ENCODE measurements at regions not wholly inside any gene's neighbourhood (a gene's known extent, or its start where the extent isn't known, plus 50 kb on each side); places are given as distances from the start of the nearest gene placed in this dataset.

DNA sequence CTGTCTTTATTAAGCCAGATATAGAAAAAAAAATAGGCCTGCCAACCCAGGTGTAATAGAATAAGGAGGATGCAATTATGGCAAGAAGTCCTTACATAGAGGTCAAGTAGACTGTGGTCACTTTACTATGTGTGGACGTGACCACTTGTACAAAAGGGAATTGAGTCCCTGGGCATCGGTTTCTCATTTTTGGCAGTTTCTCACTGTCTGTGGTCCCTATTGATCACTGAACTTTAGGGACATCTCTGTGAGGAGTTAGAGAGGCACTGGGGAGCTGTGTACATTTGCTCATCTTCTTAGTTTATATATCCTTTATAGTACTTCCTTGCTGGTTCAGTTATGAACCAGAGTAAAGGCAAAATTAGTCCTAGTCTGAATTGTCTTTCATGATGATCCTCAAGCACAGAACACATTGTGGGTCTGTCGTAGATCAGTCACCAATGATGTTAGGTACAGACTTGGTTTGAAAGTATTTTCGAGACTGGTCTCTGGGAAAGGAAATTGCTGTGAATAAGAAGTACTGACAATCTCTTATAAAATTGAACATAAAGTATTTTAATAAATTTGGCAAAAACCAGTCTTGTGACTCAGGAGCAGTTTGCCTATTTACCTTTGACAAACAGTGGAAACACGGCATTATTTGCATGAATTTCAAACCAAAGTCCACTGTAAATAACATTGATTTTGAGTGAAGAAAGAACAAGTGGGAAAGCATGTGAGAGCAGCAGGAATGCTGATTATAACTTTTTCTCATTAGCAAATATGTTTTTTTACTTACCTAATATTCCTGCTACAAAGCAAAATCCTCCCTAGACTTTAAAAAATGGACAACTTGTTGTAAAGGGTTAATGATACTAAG lies 218.9 kb upstream of the DPH6 start:
- Histone ChIP-seq H3K4me3 (ENCODE audit: low read length in 2 of 2) (no peak overlapping the region), H3K9me3 (replicated peaks in 1 of 2; ENCODE audit: control insufficient read depth in 2 of 2, insufficient read depth in 1 of 2, low read depth in 1 of 2, low read length in 2 of 2) (no peaks in the 10 kb centered on the region), H3K4me2 (ENCODE audit: insufficient read depth, low read length, poor library complexity, severe bottlenecking) (no peak overlapping the region), H4K91ac (ENCODE audit: low read depth, low read length, poor library complexity) (no peak overlapping the region), H3K14ac (ENCODE audit: low read length) (no peak overlapping the region), H2BK12ac (ENCODE audit: low read length) (no peak overlapping the region), H3K27me3 (ENCODE audit: control insufficient read depth in 3 of 3, insufficient read depth in 3 of 3, low read depth in 1 of 3, low read length in 3 of 3) (no peaks in the 10 kb centered on the region), H3K9ac (ENCODE audit: low read depth, low read length, poor library complexity) (no peak overlapping the region), H3K18ac (ENCODE audit: low read length) (no peak overlapping the region), H3K27ac (replicated peaks; ENCODE audit: low read length) (no peak overlapping the region), H2BK120ac (ENCODE audit: low read depth, low read length) (no peak overlapping the region), H3K23ac (ENCODE audit: low read depth, low read length, poor library complexity) (no peak overlapping the region), H2BK15ac (ENCODE audit: low read length) (no peak overlapping the region), H3K79me1 (ENCODE audit: low read depth, low read length) (no peaks in the 10 kb centered on the region), H3K4ac (ENCODE audit: low read length) (no peak overlapping the region), H2AK5ac (ENCODE audit: low read depth, low read length) (no peak overlapping the region), H2BK5ac (ENCODE audit: low read length) (no peak overlapping the region), H2AFZ (ENCODE audit: low read length) (no peak overlapping the region), H3K36me3 (replicated peaks in 1 of 2; ENCODE audit: control insufficient read depth in 2 of 2, insufficient read depth in 2 of 2, low read length in 2 of 2) (no peaks in the 10 kb centered on the region), H4K8ac (ENCODE audit: low read depth, low read length) (no peak overlapping the region), H3K4me1 (ENCODE audit: control insufficient read depth in 2 of 2, insufficient read depth in 1 of 2, low read depth in 1 of 2, low read length in 2 of 2) (no peaks in the 10 kb centered on the region)
- no peak for DNase-seq (ENCODE audit: low spot score)
- no CpG with 5 or more reads among the region's 5 CpGs for WGBS, 2 donors (ENCODE audit: extremely low coverage in 2 of 2, insufficient read length in 2 of 2, insufficient replicate concordance in 1 of 2)

GRCh38 chr15:35768949-35769348 lies 223.0 kb upstream of the DPH6 start:
- Histone ChIP-seq H3K18ac (ENCODE audit: low read length) (no peak overlapping the region), H3K4ac (ENCODE audit: low read length) (no peak overlapping the region), H2BK12ac (ENCODE audit: low read length) (no peak overlapping the region), H2BK120ac (ENCODE audit: low read depth, low read length) (no peak overlapping the region), H2BK15ac (ENCODE audit: low read length) (no peak overlapping the region), H4K91ac (ENCODE audit: low read depth, low read length, poor library complexity) (no peak overlapping the region), H3K9me3 (replicated peaks in 1 of 2; ENCODE audit: control insufficient read depth in 2 of 2, insufficient read depth in 1 of 2, low read depth in 1 of 2, low read length in 2 of 2) (no peaks in the 10 kb centered on the region), H3K4me3 (ENCODE audit: low read length in 2 of 2) (no peak overlapping the region), H2BK5ac (ENCODE audit: low read length) (no peak overlapping the region), H3K79me1 (ENCODE audit: low read depth, low read length) (no peaks in the 10 kb centered on the region), H3K14ac (ENCODE audit: low read length) (no peak overlapping the region), H3K9ac (ENCODE audit: low read depth, low read length, poor library complexity) (no peak overlapping the region), H2AFZ (ENCODE audit: low read length) (no peak overlapping the region), H4K8ac (ENCODE audit: low read depth, low read length) (no peak overlapping the region), H3K27me3 (ENCODE audit: control insufficient read depth in 3 of 3, insufficient read depth in 3 of 3, low read depth in 1 of 3, low read length in 3 of 3) (no peaks in the 10 kb centered on the region), H3K36me3 (replicated peaks in 1 of 2; ENCODE audit: control insufficient read depth in 2 of 2, insufficient read depth in 2 of 2, low read length in 2 of 2) (no peaks in the 10 kb centered on the region), H3K23ac (ENCODE audit: low read depth, low read length, poor library complexity) (no peak overlapping the region), H3K4me2 (ENCODE audit: insufficient read depth, low read length, poor library complexity, severe bottlenecking) (no peak overlapping the region), H3K4me1 (ENCODE audit: control insufficient read depth in 2 of 2, insufficient read depth in 1 of 2, low read depth in 1 of 2, low read length in 2 of 2) (peaks cover 0 to 4% of the 10 kb centered on the region in 2 donors), H2AK5ac (ENCODE audit: low read depth, low read length) (no peak overlapping the region), H3K27ac (replicated peaks; ENCODE audit: low read length) (no peak overlapping the region)
- DNase-seq (ENCODE audit: low spot score) = no peak
- WGBS, 2 donors (ENCODE audit: extremely low coverage in 2 of 2, insufficient read length in 2 of 2, insufficient replicate concordance in 1 of 2) = no CpG with 5 or more reads among the region's 1 CpG

DNA sequence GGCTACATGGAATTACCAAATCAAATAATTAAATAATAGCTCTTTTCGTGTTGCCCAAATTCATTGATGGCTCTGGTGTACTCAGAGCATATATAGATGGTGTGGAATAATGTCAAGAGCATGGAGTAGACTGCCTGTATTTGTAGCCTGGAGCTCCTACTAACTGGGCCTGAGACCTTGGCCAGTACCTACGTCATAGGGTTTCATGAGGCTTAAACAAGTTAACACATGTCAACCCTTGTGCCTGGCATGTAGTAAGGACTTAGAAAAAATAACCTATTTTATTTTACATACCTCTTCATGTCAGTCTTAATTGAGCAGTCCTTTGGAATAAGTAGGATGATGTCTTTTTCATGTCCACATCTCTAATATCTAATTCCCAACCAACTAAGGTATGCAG lies 223.7 kb upstream of the DPH6 start:
- no peak overlapping the region for H3K9ac ChIP-seq (ENCODE audit: low read depth, low read length, poor library complexity)

GRCh38 chr15:35771746-35772442 lies 225.9 kb upstream of the DPH6 start:
- H3K79me1 ChIP-seq (ENCODE audit: low read depth, low read length) = no peaks in the 10 kb centered on the region
- no peak overlapping the region for H3K27ac ChIP-seq (replicated peaks; ENCODE audit: low read length)
- no peaks in the 10 kb centered on the region for H3K27me3 ChIP-seq (ENCODE audit: control insufficient read depth in 3 of 3, insufficient read depth in 3 of 3, low read depth in 1 of 3, low read length in 3 of 3)
- H2BK5ac ChIP-seq (ENCODE audit: low read length) = no peak overlapping the region
- H2AFZ ChIP-seq (ENCODE audit: low read length) = peak overlapping the region; percentile 28
- no peak overlapping the region for H3K4me2 ChIP-seq (ENCODE audit: insufficient read depth, low read length, poor library complexity, severe bottlenecking)
- no peak overlapping the region for H3K14ac ChIP-seq (ENCODE audit: low read length)
- no peak overlapping the region for H3K4ac ChIP-seq (ENCODE audit: low read length)
- no peak overlapping the region for H2BK15ac ChIP-seq (ENCODE audit: low read length)
- no peaks in the 10 kb centered on the region for H3K9me3 ChIP-seq (replicated peaks in 1 of 2; ENCODE audit: control insufficient read depth in 2 of 2, insufficient read depth in 1 of 2, low read depth in 1 of 2, low read length in 2 of 2)
- H4K91ac ChIP-seq (ENCODE audit: low read depth, low read length, poor library complexity) = no peak overlapping the region
- H2AK5ac ChIP-seq (ENCODE audit: low read depth, low read length) = no peak overlapping the region
- no peak for DNase-seq (ENCODE audit: low spot score)
- no peak overlapping the region for H3K18ac ChIP-seq (ENCODE audit: low read length)
- no peak overlapping the region for H3K9ac ChIP-seq (ENCODE audit: low read depth, low read length, poor library complexity)
- no CpG with 5 or more reads among the region's 5 CpGs for WGBS, 2 donors (ENCODE audit: extremely low coverage in 2 of 2, insufficient read length in 2 of 2, insufficient replicate concordance in 1 of 2)
- H3K4me3 ChIP-seq (ENCODE audit: low read length in 2 of 2) = no peak overlapping the region
- no peak overlapping the region for H4K8ac ChIP-seq (ENCODE audit: low read depth, low read length)
- no peak overlapping the region for H3K23ac ChIP-seq (ENCODE audit: low read depth, low read length, poor library complexity)
- H3K36me3 ChIP-seq (replicated peaks in 1 of 2; ENCODE audit: control insufficient read depth in 2 of 2, insufficient read depth in 2 of 2, low read length in 2 of 2) = no peaks in the 10 kb centered on the region
- H2BK120ac ChIP-seq (ENCODE audit: low read depth, low read length) = no peak overlapping the region
- peaks cover 0 to 8% of the 10 kb centered on the region in 2 donors for H3K4me1 ChIP-seq (ENCODE audit: control insufficient read depth in 2 of 2, insufficient read depth in 1 of 2, low read depth in 1 of 2, low read length in 2 of 2)
- no peak overlapping the region for H2BK12ac ChIP-seq (ENCODE audit: low read length)

More for the DNA sequence above, 223.7 kb upstream of the DPH6 start:
- no peak overlapping the region for H2BK12ac ChIP-seq (ENCODE audit: low read length)
- no peak overlapping the region for H3K18ac ChIP-seq (ENCODE audit: low read length)
- no peak overlapping the region for H3K4me3 ChIP-seq (ENCODE audit: low read length in 2 of 2)
- H4K91ac ChIP-seq (ENCODE audit: low read depth, low read length, poor library complexity) = no peak overlapping the region
- H3K23ac ChIP-seq (ENCODE audit: low read depth, low read length, poor library complexity) = no peak overlapping the region
- peaks cover 0 to 4% of the 10 kb centered on the region in 2 donors for H3K4me1 ChIP-seq (ENCODE audit: control insufficient read depth in 2 of 2, insufficient read depth in 1 of 2, low read depth in 1 of 2, low read length in 2 of 2)
- no CpG with 5 or more reads among the region's 2 CpGs for WGBS, 2 donors (ENCODE audit: extremely low coverage in 2 of 2, insufficient read length in 2 of 2, insufficient replicate concordance in 1 of 2)
- no peak overlapping the region for H2AFZ ChIP-seq (ENCODE audit: low read length)
- no peaks in the 10 kb centered on the region for H3K27me3 ChIP-seq (ENCODE audit: control insufficient read depth in 3 of 3, insufficient read depth in 3 of 3, low read depth in 1 of 3, low read length in 3 of 3)
- no peak overlapping the region for H3K4me2 ChIP-seq (ENCODE audit: insufficient read depth, low read length, poor library complexity, severe bottlenecking)
- no peak overlapping the region for H3K4ac ChIP-seq (ENCODE audit: low read length)
- no peak overlapping the region for H2BK15ac ChIP-seq (ENCODE audit: low read length)
- no peak overlapping the region for H3K27ac ChIP-seq (replicated peaks; ENCODE audit: low read length)
- no peak overlapping the region for H2BK5ac ChIP-seq (ENCODE audit: low read length)
- no peaks in the 10 kb centered on the region for H3K36me3 ChIP-seq (replicated peaks in 1 of 2; ENCODE audit: control insufficient read depth in 2 of 2, insufficient read depth in 2 of 2, low read length in 2 of 2)
- no peak overlapping the region for H2BK120ac ChIP-seq (ENCODE audit: low read depth, low read length)
- H4K8ac ChIP-seq (ENCODE audit: low read depth, low read length) = no peak overlapping the region
- no peak for DNase-seq (ENCODE audit: low spot score)
- H3K14ac ChIP-seq (ENCODE audit: low read length) = no peak overlapping the region
- H2AK5ac ChIP-seq (ENCODE audit: low read depth, low read length) = no peak overlapping the region
- H3K9me3 ChIP-seq (replicated peaks in 1 of 2; ENCODE audit: control insufficient read depth in 2 of 2, insufficient read depth in 1 of 2, low read depth in 1 of 2, low read length in 2 of 2) = no peaks in the 10 kb centered on the region
- H3K79me1 ChIP-seq (ENCODE audit: low read depth, low read length) = no peaks in the 10 kb centered on the region
